HG02759 (cell line): ENCODE measurements at regions not wholly inside any gene's neighbourhood (a gene's known extent, or its start where the extent isn't known, plus 50 kb on each side); places are given as distances from the start of the nearest gene placed in this dataset.

Experiments used
- ATAC-seq: cut with Tn5 transposase; IDR thresholded peaks from one replicate; pipeline ENCODE4 v1.9.1; 2021; ENCODE audit warnings: mild to moderate bottlenecking, moderate library complexity; ENCODE audit not compliant: unreplicated experiment

DNA sequence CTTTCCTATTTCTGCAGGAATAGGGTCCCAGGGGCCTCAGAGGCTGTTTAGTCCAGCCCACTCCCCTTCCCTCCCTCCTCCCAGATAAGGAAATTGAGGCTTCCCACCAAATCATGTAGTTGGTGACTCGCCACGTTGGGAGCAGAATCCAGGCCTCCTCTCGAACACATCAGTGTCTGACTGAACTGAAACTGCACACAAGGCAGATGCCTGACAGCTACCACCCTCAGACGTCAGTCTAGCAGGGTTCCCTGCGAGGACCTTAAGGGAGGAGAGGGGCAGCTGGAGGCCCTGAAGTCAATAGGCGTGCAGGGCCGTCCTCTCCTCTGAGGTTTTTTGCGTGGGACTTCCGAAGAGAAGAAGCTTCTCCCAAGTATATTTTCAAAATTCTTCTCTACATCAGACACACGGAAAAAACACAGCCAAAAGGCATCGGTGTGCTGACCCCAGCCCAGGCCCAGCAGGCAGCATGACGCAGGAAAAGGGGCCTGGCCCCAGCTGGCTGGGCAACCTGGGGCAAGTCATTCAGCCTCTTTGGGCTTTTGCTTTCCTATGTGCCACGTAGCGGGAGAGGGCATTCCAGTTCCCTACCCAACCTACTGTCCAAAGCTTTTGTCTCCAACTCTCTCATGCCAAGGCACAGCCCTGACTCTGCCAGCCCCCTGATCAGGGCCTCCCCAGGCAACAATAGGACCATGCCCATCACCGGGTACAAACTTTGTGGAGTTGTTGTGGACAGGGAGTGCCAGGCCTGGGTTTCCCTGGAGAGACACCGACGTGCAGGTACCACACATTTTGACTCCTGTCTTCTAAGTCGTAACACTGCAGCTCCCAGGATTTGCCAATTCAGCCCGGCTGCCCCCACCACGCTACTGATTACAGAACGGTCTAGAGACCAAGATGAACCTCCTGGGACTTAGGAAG lies 283.1 kb downstream of the XXYLT1 start:
- no peak for ATAC-seq

DNA sequence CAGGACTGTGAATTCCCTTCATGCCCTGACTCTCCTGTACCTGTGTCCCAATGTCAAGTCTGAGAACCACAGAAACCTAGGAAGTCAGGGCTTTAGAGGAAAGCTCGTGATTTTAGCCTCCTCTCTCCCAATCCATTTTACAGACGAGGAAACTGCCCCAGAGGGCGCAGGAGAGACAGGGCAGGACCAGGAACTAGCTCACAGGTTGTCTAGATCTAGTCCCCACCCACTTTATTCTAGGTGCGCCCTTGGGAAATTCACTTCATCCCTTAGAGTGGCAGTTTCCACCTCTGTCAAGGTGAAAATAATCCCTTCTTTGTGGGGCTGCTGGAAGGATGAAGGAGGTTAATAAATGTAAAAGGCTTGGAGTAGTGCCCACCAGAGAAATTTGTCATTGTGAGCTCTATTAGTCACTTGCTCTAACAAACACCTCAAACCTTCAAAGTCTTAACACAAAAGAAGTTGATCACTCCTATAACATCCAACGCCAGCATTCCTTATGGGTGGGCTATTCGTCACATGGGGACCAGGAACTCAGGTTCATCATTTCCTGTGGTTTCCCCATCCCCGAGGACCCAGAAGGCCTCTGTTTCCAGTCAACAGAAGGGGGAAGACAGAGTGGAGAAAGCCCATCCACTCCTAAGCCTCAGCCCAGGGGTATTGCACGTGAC lies 282.3 kb downstream of the XXYLT1 start:
- no peak for ATAC-seq

DNA sequence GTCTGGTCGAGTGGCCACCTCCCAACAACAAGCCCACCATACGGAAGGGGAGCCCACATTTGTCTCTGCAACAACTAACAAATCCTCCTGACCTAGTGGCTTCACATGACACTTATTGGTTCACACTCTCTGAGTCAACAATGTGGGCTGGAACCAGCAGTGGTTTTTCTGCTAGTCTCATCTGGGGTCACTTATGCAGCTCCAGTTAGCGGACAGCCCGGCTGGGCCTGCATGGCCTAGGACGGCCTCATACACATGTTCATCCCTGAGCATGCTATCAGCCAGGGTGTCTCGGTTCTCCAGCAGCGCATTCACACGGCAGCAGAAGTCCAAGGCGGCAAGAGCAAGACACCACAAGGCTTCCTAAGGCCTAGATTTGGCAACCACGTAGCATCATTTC lies 281.7 kb downstream of the XXYLT1 start:
- ATAC-seq: no peak

DNA sequence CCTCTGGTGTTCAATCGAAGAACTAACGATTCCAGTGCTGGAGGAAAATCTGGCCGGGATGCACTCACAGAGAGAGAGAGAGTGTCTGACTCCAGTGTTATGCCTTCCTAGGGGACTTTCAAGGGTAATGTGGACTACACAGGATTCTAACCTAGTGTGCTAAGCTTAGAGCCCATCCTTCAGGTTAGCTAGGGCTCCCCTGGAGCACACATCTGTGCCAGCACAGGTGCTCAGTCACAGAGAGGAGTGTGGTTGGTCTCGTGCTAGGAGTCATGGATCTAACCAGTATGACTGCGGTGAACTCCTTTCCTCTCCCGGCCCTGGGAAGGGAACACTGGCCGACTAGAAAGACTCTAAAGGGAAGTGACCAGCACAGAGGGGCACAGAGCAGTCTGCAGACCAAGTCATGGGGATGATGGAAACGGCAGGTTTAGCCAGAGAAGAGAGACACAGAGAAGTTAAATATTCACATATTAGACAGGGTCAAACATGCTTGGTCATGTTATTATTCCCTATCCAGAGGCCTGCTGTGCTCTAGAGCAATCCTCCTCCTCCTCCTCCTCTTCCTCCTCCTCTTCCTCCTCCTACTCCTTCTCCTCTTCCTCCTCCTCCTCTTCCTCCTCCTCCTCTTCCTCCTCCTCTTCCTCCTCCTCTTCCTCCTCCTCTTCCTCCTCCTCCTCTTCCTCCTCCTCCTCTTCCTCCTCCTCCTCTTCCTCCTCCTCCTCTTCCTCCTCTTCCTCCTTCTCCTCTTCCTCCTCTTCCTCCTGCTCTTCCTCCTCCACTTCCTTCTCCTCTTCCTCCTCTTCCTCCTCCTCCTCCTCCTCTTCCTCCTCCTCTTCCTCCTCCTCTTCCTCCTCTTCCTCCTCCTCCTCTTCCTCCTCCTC lies 280.3 kb downstream of the XXYLT1 start:
- no peak for ATAC-seq

DNA sequence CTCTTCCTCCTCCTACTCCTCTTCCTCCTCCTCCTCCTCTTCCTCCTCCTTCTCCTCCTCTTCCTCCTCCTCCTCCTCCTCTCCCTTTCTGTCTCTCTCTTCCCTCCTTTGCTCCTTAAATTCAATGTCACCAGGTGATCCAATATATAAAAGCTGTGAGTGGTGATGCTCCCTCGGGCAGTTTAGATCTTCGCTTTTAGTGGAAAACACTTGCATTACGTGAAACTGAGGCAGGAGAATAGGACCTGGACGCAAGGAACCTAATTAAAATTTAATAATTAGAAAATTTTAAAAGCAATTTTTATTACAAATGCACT lies 279.7 kb downstream of the XXYLT1 start:
- ATAC-seq: no peak

DNA sequence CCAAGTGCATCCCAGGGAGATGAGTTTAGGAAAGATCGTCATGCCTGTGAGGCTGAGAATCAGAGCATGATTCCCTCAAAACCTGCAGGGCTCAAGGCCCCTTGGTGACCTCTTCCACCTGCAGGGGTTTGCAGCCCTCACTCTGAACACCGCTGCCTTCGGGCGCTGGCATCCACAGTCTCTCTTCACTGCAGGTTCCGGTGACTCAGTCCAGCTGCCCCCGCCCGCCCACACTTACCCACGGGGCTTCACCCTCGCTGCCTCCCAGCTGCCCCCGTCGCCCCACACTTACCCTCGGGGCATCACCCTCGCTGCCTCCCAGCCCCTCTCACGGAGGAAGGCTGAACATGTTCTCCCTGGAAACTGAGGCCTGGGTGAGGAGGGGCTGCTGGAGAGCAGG lies 277.1 kb downstream of the XXYLT1 start:
- ATAC-seq: no peak

DNA sequence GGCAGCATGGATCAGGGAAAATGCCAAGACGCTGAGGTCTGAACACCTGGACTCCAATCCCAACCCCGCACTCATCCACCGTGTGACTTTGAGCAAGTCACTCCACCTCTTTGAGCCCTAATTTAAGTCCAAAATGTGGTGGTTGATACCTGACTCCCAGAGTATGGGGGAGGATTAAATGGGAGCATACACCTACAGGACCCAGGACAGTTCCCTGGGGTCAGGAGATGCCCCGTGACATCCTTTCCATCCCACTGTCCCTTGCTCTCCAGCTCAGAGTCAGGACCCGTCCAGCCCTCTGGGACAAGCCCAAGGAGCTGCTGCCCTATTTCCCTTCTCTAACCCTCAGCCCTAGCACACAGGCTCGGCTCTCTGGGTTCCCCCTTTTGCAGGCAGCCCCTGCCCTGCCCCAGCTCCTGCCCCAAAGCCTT lies 276.4 kb downstream of the XXYLT1 start:
- ATAC-seq: no peak

DNA sequence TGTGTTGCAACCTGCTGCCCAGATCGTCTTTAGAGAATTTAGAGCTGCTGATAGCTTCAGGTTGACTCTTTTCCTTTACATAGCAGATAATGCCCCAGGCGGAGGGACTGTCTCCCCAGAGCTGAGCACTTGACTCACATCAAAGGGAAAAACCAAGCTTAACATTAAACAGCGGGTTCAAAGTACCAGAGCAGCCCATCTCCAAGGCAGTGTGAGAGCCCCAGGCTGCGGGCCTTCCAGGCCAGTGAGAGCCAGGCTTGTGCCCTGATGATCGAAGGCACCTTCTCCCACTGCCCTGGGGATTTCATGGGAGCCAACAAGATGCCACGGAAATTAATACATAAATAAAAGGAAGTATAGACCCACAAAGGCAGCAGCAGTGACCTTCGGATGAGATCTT lies 275.6 kb downstream of the XXYLT1 start:
- ATAC-seq: no peak

DNA sequence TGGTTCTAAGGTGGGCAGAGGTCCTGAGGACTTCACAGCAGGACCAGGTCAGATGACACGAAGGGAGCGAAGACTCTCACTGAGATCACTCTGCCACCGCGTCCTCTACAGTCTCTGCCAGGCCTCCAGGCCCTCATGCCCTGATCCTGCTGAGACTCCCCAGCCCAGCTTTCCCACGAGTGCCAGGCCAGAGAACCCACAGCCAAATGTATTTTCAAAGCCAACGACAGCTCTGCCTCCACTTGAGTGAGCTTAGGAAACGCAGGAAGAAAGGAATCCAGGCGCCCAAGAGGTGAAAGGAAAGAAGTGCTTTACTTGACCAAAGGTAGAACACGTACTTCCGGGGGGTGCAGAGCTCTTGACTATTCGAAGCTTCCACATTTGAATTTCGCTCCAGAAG lies 275.0 kb downstream of the XXYLT1 start:
- ATAC-seq: no peak

DNA sequence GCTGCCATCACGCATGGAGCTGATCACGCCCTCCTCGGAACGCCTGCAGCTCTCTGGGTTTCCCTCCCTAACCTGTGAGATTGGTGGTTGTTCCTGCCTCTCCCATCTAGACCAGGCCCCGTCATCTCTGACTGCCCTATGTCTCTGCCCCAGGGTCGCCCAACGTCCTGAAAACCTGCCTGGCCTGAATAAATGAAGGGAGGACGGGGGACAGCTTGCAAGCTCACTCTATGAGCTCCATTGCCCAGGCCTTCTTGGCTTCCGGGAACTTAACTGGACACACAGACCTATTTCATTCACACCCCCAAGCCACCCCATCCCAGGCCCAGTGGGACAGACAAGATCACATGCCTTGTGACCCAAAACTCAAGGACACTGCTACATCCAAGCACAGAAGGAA lies 274.2 kb downstream of the XXYLT1 start:
- ATAC-seq: no peak

DNA sequence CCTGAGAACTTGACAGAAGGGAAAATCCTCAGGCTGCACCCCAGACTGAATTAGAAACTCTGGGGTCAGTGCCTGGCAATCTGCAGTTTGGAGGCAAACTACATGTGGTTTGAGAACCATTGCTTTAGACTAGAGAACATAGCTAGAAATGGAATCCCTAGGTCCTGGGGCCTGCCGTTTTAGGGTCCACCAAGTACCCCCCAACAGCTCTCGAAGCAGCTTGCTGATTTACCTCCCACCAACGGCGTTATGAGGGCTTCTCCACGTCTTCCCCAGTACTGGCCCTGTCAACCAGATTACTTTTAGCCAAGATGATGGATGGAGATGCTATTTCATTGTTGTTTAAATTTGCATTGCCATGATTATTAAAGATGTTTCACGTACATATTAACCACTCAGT lies 272.5 kb downstream of the XXYLT1 start:
- ATAC-seq: no peak

DNA sequence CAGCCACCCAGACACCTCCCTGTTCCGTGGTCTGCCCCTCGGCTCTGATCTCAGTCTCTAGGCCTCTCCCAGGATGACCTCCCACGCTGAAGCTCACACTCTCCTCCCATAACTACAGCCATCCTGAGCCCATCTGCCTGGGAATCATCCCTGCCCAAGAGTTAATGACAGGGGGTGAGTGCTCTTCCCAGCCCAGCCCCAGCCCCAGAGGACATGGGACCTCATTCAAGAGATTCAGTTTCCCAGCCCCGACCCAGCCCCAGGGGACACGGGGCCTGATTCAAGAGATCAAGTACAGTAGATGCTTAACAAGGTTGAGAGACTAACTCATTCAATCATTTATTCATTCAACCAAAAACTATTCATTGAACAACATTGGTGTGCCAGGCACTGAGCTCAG lies 272.0 kb downstream of the XXYLT1 start:
- ATAC-seq: no peak

DNA sequence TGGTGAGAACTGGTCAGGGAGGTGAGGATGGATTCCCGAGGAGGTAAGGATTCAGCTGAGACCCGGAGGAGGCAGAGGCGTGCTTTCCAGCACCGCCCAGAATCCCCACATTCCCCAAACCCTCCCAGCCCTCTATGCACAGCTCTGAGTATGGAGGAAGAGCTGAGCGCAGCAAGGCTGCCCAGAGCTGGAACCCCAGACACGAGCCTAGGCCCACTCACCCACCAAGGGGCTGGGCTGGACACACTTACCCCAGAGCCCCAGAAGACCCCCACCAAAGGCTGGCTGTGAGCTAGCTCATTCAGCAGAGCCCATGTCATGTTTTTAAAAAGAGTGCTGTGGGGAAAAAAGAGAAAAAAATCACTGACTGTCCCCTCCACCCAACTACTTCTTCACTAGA lies 271.5 kb downstream of the XXYLT1 start:
- ATAC-seq: no peak

DNA sequence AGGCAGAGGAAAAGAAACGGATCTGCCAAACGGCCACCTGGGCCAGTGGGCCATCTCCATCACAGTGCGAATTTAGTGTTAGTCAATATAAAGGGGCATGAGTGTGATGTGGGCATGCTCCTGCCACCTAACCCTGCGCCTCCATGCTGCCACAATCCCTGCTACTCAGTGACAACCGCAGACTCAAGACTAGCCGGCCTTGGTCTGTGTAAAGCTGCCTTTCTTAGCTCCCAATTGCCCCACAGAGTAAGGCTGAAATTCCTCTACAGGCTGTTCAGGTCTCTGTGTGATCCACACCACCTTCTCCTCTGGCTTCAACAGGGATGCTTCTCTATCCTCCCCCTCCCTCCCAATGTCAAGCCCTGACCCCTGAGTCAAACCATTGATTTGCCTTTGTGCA lies 269.7 kb downstream of the XXYLT1 start:
- no peak for ATAC-seq

DNA sequence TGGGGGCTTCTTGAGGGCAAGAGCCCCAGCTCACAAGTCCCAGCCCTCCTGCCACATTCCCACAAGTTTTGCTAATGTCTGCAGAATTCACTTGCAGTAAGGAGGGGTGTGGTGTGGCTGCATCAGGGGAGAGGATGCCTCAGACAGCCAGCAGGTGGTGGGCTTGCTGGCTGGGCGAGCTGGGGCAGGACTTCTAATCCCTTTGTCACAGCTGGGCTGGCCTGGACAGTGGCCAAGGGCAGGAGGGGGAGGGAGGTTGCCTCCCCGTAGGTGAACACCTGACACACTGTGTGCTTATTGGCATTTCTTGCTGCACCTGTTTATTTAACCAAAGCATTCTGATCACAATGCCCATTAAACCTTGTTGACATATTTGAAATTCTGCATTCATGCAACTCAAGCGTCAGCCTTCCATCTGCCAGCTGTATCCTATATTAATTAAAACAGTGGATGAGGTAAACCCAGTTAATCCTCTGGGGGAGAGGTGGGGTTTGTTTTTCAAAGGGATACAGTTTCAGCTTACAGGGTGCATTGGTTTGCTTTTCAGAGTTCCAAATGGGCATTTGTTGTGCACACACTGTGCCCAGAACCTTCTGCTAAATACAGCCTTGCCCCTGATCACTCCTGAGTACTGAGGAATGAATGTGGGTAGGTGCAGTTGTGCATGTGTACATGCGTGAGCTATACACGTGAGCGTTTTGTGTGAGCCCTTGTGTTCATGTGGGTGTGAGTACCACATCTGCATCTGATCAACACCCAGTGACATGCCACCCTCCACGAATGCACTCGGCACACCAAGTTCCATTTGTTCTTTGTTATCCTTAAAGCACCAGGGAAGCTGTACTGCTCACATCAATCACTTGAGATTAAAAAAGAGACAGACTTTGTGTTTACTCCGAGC lies 268.7 kb downstream of the XXYLT1 start:
- ATAC-seq: peak; percentile 82

DNA sequence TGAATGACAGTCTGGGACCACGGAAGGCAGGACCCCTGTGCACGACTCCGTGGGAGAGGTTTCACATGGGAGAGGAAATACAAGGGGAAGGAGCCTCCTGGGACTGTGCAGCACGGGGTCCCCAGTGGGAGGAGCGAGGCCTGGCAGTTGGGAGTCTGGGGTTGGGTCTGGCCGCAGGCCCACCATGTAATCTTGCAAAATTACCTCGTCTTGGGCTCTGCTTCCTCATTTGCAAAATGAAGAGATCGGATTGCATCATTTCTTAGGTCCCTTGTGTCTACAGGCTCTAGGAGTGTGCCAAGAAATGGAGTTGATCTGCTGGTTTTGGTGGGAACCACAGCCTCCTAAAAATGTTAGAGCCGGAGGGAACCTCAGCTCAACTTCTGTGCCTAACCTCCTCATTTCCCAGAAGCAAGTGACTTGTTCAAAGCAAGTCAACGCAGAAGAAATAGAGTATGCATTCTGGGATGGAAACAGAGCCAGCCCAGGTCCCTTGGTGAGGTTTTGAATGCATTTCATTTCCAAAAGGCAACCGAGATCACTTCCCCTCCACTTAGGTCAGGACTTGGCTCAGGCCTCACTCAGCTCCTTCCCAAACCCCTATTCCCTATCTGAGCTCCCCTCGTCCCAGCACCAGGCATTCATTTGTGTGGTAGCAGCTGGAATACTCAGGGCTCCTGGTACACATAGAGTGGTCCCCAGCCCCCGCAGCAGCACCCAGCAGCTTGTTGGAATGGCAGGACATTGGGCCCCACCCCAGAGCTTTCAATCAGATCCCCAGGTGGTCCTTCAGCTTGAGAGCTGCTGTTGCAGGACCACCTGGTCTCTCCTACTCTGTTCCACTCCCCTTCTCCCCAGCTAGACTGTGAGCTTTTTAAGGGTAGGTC lies 267.7 kb downstream of the XXYLT1 start:
- no peak for ATAC-seq

DNA sequence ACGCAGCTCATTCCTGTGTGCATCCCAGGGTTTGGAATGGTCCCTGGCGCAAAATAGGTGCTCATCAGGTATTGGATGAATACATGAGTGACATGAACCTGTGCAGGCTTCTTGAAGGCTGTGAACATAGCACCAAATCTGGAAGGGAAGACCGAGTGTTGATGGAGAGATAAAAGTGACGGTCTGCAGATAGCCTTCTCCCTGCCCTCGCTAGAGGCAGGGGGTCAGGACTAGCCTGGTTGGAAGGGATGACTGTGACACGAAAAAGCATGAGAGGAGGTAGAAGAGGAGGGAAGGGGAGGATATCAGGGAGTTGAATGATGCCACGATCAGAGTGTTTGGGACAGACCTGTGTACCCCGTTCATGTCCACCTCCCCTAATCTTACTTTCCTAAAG lies 267.1 kb downstream of the XXYLT1 start:
- no peak for ATAC-seq

DNA sequence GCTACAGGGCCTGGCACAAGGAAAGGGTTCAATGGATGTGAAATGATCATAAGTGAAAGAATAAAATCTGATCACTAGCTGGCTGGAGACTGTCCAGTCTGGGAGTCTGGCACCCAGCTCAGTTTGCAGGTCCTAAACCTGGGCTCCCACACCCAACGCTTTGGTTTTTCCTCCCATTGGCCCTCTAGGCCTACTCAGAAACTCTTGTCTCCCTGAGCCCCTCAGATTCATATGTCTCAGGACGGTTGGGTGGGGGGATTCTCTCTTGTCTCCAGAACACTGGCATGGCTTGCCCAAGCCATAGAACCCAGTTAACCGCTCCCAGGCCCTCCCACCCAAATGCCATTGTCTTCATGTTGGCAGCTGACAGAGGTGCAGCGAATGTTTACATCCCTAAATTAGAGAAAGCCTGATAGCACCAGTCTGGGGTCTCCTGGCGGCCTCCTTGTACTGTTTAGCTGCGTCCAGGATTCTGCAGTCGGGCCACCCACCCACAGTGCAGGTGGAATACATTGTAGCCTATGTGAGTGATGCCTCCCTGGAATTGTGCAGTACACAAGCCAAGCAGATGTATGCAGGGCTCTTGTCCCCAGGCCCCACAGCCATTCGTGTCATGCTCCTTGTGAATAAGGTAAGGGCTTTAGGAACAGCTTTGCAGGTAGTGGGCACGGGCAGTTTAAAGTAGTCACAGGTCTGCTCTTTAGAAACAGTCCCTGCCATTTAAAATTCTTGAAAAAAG lies 266.3 kb downstream of the XXYLT1 start:
- ATAC-seq: no peak

DNA sequence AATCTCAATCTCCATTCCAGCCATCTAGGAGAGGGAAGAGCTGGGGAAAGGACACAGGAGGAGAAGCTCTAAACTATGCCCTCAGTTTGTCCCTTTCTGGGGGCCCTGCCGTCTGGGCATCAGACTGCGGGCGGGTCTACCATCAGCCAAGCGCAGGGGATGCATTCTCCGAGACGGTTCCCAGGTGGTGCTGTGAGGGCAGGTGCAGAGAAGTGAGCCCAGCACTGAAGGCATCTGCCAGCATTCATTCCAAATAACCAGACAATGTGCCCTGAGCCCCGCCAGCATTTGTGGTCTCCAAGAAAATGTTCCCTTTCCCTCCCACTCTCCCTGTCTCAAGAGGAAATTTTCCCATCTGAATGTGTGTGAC lies 265.7 kb downstream of the XXYLT1 start:
- no peak for ATAC-seq
